HG03575 (cell line): ENCODE measurements at regions not wholly inside any gene's neighbourhood (a gene's known extent, or its start where the extent isn't known, plus 50 kb on each side); places are given as distances from the start of the nearest gene placed in this dataset.
"Not testable (repeated sequence)": the region's sequence is repeated elsewhere in the genome, so short reads cannot be mapped to it uniquely, and the experiment has no call there.

Experiments used
- ATAC-seq: cut with Tn5 transposase; IDR thresholded peaks from one replicate; pipeline ENCODE4 v1.9.1; 2021; ENCODE audit not compliant: unreplicated experiment, insufficient number of reproducible peaks, low FRiP score; ENCODE audit errors: extremely low read depth

- ATAC-seq = no peak
These were observed 274.5 kb upstream of the MGMT start for GRCh38 chr10:129192344-129193128.

GRCh38 chr10:129193148-129193547 is 273.9 kb upstream of the MGMT start:
- ATAC-seq = no peak

- no peak for ATAC-seq
These were observed 272.7 kb upstream of the MGMT start for GRCh38 chr10:129194181-129194870.

GRCh38 chr10:129199826-129200225 is 267.2 kb upstream of the MGMT start:
- ATAC-seq = no peak

DNA sequence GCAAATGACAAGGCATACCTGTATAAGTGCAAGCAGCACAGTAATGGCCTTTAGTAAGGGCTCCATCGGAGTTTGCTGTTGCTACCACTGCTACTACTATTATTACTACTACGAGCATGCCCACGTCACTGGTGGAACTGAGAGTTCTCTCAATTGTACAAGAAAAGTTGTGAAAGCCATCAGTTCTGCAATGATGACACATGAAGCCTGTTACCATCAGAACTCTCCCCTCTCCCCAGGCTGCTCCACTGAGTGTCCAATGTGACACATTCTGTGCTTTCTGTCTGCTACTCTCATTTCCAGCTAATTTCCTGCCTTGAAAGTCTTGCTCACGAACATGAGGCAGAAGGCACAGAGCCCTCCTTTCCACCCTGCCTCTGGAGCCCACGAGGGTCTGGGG is 263.2 kb upstream of the MGMT start:
- no peak for ATAC-seq

GRCh38 chr10:129207297-129207696 is 259.7 kb upstream of the MGMT start:
- ATAC-seq = no peak

GRCh38 chr10:129210876-129211275 is 256.2 kb upstream of the MGMT start:
- ATAC-seq = no peak

GRCh38 chr10:129213256-129213655 is 253.8 kb upstream of the MGMT start:
- no peak for ATAC-seq

DNA sequence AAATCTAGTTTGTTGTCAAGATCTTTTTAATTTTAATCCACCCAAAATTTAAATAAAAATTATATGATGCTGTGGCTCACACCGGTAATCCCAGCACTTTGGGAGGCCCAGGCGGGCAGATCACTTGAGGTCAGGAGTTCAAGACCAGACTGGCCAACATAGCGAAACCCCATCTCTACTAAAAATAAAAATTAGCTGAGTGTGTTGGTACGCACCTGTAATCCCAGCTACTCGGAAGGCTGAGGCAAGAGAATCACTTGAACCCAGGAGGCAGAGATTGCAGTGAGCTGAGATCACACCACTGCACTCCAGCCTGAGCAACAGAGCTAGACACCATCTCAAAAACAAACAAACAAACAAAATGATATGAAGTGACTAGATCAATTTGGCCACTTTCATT is 253.0 kb upstream of the MGMT start:
- not testable (repeated sequence) for ATAC-seq

DNA sequence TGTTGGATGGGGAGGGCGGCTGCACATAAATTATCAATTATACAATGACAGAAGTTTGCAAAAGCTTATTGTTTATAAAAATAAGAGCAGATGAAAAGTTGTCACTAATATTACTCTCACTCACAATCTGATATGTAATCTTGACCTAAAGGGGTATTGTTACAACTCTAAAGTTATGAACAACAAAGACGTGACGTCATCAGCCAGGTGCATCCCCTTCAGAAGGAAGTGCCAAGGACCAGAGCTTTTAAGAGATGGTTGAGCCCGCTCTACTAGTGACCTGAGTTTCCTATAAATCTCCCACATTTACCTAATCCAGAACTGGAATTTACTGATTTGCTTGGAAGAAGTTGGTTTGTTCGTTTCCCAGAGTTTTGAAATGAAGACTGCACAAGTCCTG is 247.7 kb upstream of the MGMT start:
- ATAC-seq = no peak

DNA sequence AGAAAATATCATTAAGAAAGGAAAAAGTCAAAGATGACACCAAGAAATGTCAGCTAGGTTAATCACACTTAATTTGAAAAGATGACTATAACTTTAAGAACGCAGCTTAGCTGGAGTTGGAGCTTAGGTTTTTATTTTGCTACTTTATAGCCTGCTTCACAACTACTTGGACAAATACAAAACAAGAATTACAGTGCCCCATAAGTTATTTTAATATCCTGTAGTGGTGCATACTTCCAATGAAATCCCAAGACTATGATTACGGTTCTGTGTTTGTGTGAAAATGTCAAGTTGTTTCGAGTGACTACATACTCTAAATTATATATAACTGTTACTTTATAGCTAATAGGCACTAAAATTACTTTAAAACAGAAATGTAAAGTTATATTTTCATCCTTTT is 244.6 kb upstream of the MGMT start:
- no peak for ATAC-seq

DNA sequence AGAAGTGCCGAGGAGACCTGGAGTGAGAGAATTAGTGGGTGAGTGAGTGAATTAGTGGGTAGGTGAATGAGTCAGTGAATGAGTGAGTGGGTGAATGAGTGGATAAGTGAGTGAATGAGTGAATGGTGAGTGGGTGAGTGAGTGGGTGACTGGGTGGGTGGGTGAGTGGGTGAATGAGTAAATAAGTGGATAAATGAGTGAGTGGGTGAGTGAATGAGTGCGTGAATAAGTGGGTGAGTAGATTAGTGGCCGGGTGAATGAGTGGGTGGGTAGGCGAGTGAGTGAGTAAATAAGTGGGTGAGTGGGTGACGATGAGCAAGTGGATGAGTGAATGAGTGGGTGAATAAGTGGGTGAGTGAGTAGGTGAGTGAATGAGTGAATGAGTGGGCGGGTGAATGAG is 243.7 kb upstream of the MGMT start:
- no peak for ATAC-seq

DNA sequence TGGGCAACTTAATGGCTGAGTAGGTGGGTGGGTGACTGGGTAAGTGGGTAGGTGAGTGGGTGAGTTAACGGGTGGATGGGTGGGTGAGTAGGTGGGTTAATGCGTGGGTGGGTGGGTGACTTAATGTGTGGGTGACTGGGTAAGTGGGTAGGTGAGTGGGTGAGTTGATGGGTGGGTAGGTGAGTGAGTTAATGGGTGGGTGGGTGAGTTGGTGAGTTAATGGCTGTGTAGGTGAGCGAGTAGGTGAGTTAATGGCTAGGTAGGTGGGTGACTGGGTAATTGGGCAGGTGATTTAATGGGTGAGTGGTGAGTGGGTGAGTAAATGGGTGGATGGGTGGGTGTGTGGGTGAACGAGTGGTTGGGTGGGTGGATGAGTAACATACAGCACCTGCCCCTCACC is 243.0 kb upstream of the MGMT start:
- no peak for ATAC-seq

GRCh38 chr10:129231821-129232220 is 235.2 kb upstream of the MGMT start:
- ATAC-seq = no peak

DNA sequence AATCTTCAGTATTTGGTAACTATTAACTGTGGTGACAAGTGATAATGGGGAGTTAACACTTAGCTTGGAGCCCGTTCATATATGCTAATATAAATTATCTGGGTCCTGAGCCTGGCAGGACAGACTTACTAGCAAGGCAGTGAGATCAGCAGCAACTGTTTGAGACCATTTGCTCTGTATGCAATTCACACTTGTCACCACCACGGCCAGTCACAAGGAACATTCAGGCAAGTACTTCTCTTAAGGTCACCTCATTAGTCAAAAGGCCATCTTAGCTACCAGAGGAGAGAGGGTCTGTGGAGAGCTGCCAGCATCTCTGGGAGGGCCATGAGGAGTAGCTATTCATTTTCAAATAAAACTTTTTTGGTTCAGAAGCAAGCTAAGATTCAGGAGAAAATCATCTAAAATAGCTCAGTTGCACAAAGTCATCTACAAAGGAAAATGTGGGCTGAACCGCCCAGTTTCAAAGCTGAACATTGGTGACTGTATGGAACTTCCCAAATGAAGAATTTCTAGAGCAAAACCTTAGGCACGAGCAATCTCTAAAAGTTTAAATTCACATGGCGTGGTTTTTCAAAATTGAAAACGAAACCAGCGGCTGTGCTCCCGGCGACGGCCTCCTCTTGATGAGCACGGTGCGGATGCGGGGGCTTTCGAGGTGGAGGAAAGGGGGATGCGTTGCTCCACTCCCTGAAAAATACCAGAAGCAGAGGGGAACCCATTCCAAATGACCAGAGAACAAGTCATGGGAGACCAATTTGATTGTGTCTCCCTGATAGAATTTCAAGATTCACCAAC is 233.5 kb upstream of the MGMT start:
- no peak for ATAC-seq

DNA sequence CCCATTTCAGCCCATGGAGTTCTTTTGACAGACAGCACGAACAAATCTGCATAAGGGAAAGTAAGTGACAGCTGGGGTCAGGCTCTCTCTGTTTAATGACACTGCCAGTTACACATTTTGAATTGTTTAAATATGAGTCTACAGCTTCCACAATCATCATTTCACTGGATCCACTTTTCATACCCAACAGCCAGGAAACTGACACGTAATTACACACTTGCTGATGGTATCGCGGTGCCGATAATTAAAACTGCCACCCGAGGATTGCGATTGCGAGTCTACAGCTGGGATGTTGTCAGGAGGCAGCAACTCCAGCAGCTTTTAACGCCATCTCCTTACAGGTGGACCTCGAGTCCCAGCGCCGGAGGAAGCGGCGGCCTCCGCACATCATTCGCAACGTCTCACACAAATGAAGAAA is 230.8 kb upstream of the MGMT start:
- no peak for ATAC-seq

- no peak for ATAC-seq
These were observed 225.6 kb upstream of the MGMT start for GRCh38 chr10:129241461-129241860.

DNA sequence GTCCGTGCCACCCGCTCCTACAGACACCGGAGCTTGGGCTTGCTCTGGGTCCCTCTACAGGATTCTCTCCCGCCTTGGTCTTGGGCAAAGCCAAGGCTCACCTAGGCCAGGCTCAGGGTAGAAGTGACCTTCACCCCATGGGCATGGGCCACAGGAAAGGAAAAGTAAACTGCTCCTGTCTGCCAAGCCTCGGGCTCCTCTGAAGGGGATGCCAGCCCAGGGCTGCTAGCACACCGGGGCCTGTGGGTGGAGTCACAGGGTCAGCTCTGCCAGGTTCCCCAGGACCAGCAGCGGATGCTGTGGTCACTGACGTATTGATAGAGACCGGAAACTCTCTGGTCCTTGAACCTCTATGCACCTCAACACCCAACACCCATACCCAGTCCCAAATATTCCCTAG is 222.7 kb upstream of the MGMT start:
- ATAC-seq = no peak

DNA sequence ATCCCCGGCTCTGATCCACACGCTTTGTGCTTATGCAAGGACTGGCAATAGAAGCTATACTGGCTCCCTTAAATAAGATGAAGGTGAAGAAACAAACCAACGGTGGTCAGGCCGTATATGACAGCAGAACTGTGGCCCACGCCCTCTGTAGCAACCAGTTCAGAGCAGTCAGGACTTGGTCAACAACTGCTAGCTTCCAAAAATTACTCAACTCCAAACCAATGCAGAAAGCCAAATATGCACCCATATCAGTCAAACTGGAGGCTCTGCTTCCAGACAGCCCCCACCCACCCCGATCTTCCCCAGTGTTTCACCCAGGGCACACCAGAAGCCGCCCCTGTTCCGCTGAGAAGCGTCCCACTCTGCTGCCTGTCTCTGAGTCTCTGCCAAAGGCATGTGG is 222.3 kb upstream of the MGMT start:
- no peak for ATAC-seq
